Ishikawa (cell line): ENCODE measurements at regions not wholly inside any gene's neighbourhood (a gene's known extent, or its start where the extent isn't known, plus 50 kb on each side); places are given as distances from the start of the nearest gene placed in this dataset.

ENCODE experiments used
- CEBPB ChIP-seq: IDR thresholded peaks from 2 replicates; pipeline ENCODE4 v1.6.1; 2012
- CREB1 ChIP-seq: IDR thresholded peaks from 2 replicates; pipeline ENCODE4 v1.6.1; 2012; ENCODE audit warnings: low read depth
- EGR1 ChIP-seq: IDR thresholded peaks from 2 replicates; pipeline ENCODE4 v1.6.1; 2012
- EP300 ChIP-seq: IDR thresholded peaks from 2 replicates; pipeline ENCODE4 v1.6.1; 2012; ENCODE audit warnings: borderline replicate concordance
- FOXM1 ChIP-seq: IDR thresholded peaks from 2 replicates; pipeline ENCODE4 v1.6.1; 2012; ENCODE audit warnings: low read depth, borderline replicate concordance
- MAX ChIP-seq: IDR thresholded peaks from 2 replicates; pipeline ENCODE4 v1.6.1; 2012
- NFIC ChIP-seq: IDR thresholded peaks from 2 replicates; pipeline ENCODE4 v1.6.1; 2012
- RAD21 ChIP-seq: IDR thresholded peaks from 2 replicates; pipeline ENCODE4 v1.6.1; 2012; ENCODE audit warnings: low read depth
- REST ChIP-seq: IDR thresholded peaks from 2 replicates; pipeline ENCODE4 v1.6.1; 2012; ENCODE audit warnings: low read depth, mild to moderate bottlenecking
- TAF1 ChIP-seq: IDR thresholded peaks from 2 replicates; pipeline ENCODE4 v1.6.1; 2012; ENCODE audit warnings: low read depth, mild to moderate bottlenecking
- TCF12 ChIP-seq: IDR thresholded peaks from 2 replicates; pipeline ENCODE4 v1.6.1; 2012; ENCODE audit warnings: low read depth
- TEAD4 ChIP-seq: IDR thresholded peaks from 2 replicates; pipeline ENCODE4 v1.6.1; 2012
- USF1 ChIP-seq: IDR thresholded peaks from 2 replicates; pipeline ENCODE4 v1.6.1; 2012
- YY1 ChIP-seq: IDR thresholded peaks from 2 replicates; pipeline ENCODE4 v1.6.1; 2012; ENCODE audit warnings: low read depth
- ZBTB7A ChIP-seq: IDR thresholded peaks from 2 replicates; pipeline ENCODE4 v1.6.1; 2012; ENCODE audit warnings: low read depth

- TF ChIP-seq TCF12 (no peak), EP300 (no peak), EGR1 (no peak), MAX (no peak), USF1 (no peak), CEBPB (no peak)
Measured at GRCh38 chr10:83357004-83357403, 782.3 kb upstream of the GHITM start.

- no peak for TF ChIP-seq CEBPB
- TF ChIP-seq CREB1 = no peak
- no peak for TF ChIP-seq FOXM1
- no peak for TF ChIP-seq ZBTB7A
- no peak for TF ChIP-seq TAF1
- no peak for TF ChIP-seq TCF12
- TF ChIP-seq EGR1 = no peak
- no peak for TF ChIP-seq MAX
- TF ChIP-seq EP300 = no peak
- TF ChIP-seq NFIC = no peak
- no peak for TF ChIP-seq RAD21
- TF ChIP-seq REST = no peak
- no peak for TF ChIP-seq TEAD4
- no peak for TF ChIP-seq YY1
- no peak for TF ChIP-seq USF1
Measured at GRCh38 chr10:83357627-83358026, 781.7 kb upstream of the GHITM start.

GRCh38 chr10:83367036-83367435 lies 772.3 kb upstream of the GHITM start:
- TF ChIP-seq FOXM1 (no peak), YY1 (no peak), NFIC (no peak), TCF12 (no peak), TAF1 (no peak), ZBTB7A (no peak), USF1 (no peak), REST (no peak), RAD21 (no peak), CREB1 (no peak)

- TF ChIP-seq YY1 (no peak), NFIC (no peak), CEBPB (no peak), TEAD4 (no peak), CREB1 (no peak), MAX (no peak), TAF1 (no peak), RAD21 (no peak), TCF12 (no peak), ZBTB7A (no peak), REST (no peak), USF1 (no peak), EGR1 (no peak), FOXM1 (no peak), EP300 (no peak)
Measured at GRCh38 chr10:83371696-83372490, 767.4 kb upstream of the GHITM start.
